ENCODE measurements at regions not wholly inside any gene's neighbourhood (a gene's known extent, or its start where the extent isn't known, plus 50 kb on each side); places are given as distances from the start of the nearest gene placed in this dataset.

GRCh38 chr11:44506375-44507016 is 59.0 kb upstream of the CD82 start:
- intact Hi-C loops (cut with micrococcal nuclease; ENCODE audit: unreplicated experiment) = no loop called here
- CTCF ChIA-PET = no interaction called here
- no peaks in the 10 kb centered on the region for H3K9me3 Mint-ChIP-seq (ENCODE audit: low read depth, unreplicated experiment)
- TF ChIP-seq CTCF (IDR thresholded peaks at IDR 0.05; ENCODE audit: unreplicated experiment) = no peak
- BruUV-seq (replicated peaks) = no TSS peak
- H3K27ac Mint-ChIP-seq (ENCODE audit: unreplicated experiment) = no peak overlapping the region
- H3K4me1 Mint-ChIP-seq (ENCODE audit: low read depth, unreplicated experiment) = no peaks in the 10 kb centered on the region
- H3K36me3 Mint-ChIP-seq (ENCODE audit: insufficient read depth, unreplicated experiment) = no peaks in the 10 kb centered on the region
- peaks cover 10% of the 10 kb centered on the region for H3K27me3 Mint-ChIP-seq (ENCODE audit: unreplicated experiment)
- DNase-seq = no peak
- H3K4me3 Mint-ChIP-seq (ENCODE audit: low read depth, unreplicated experiment) = no peak overlapping the region

DNA sequence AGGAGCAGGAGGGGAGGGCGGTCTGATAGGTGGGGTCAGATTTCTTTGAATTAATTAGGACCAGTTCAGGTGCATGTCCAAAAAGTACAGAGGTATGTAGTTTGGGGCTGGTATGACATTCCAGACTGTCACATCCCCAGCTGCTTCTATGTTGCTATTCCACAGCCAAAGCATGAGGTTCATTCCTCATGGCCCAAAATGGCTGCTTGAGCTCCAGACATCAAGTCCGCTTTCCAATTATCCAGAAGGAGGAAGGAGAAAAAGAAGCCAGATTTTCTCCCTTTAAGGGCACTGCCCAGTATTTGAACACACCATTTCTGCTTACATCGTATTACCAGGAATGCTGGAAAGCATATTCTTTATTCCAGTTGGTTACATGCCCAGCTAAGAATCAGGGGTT is 58.0 kb upstream of the CD82 start:
- CTCF ChIA-PET = no interaction called here
- Mint-ChIP-seq H3K27me3 (ENCODE audit: unreplicated experiment) (peaks cover 20% of the 10 kb centered on the region), H3K9me3 (ENCODE audit: low read depth, unreplicated experiment) (no peaks in the 10 kb centered on the region), H3K4me1 (ENCODE audit: low read depth, unreplicated experiment) (no peaks in the 10 kb centered on the region), H3K36me3 (ENCODE audit: insufficient read depth, unreplicated experiment) (no peaks in the 10 kb centered on the region), H3K27ac (ENCODE audit: unreplicated experiment) (no peak overlapping the region), H3K4me3 (ENCODE audit: low read depth, unreplicated experiment) (no peak overlapping the region)
- intact Hi-C loops (cut with micrococcal nuclease; ENCODE audit: unreplicated experiment) = no loop called here
- BruUV-seq (replicated peaks) = no TSS peak
- no peak for DNase-seq
- TF ChIP-seq CTCF (IDR thresholded peaks at IDR 0.05; ENCODE audit: unreplicated experiment) = no peak

DNA sequence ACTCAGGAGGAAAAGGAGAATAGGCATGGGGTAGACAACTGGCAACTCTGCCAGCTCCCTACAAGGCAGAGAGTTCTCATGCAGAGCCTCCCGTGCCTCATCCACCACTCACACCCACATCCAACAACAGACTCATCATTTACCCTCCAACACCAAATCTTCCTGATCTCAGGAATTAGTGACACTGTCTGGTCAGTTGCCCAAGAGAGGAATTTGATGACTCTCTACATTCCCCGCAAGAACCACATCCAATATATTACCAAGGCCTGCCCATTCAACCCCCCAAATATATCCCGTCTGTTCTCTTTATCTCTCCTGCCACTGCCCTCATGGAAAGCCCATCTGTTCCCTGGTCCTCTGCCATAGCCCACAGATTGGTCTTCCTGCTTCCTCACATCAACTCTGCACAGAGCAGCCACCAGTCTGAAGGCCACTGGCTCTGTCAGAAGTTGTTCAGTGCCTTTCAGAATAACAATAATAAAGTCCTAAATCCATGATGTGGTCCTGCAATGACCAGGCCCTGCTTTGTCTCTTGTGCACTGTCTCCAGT is 57.5 kb upstream of the CD82 start:
- H3K9me3 Mint-ChIP-seq (ENCODE audit: low read depth, unreplicated experiment) = no peaks in the 10 kb centered on the region
- no peak for TF ChIP-seq CTCF (IDR thresholded peaks at IDR 0.05; ENCODE audit: unreplicated experiment)
- no peak overlapping the region for H3K4me3 Mint-ChIP-seq (ENCODE audit: low read depth, unreplicated experiment)
- no peaks in the 10 kb centered on the region for H3K36me3 Mint-ChIP-seq (ENCODE audit: insufficient read depth, unreplicated experiment)
- CTCF ChIA-PET = no interaction called here
- peaks cover 24% of the 10 kb centered on the region for H3K27me3 Mint-ChIP-seq (ENCODE audit: unreplicated experiment)
- DNase-seq = no peak
- no peak overlapping the region for H3K27ac Mint-ChIP-seq (ENCODE audit: unreplicated experiment)
- intact Hi-C loops (cut with micrococcal nuclease; ENCODE audit: unreplicated experiment) = no loop called here
- no TSS peak for BruUV-seq (replicated peaks)
- H3K4me1 Mint-ChIP-seq (ENCODE audit: low read depth, unreplicated experiment) = no peaks in the 10 kb centered on the region

DNA sequence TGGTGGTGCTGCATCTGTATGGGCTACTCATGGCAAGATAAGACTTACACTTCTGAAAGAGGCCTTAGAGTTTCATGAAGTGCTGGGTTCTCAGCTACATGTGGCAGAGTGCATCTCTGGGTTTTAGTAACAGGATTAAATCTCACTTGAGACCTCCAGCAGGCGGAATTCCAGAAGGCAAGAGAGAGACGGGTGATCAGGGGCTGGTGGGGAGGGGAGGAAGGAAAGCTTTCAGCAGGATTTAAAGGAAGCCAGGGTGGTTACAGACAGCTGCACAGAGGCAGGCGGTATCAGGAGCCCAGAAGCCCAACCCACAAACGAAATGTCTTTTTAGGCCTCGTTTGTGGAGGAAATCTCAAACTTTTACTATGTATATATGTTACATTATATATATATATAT is 56.2 kb upstream of the CD82 start:
- H3K27me3 Mint-ChIP-seq (ENCODE audit: unreplicated experiment) = peaks cover 38% of the 10 kb centered on the region
- no peaks in the 10 kb centered on the region for H3K9me3 Mint-ChIP-seq (ENCODE audit: low read depth, unreplicated experiment)
- CTCF ChIA-PET = no interaction called here

More for the DNA sequence above, 56.2 kb upstream of the CD82 start:
- no TSS peak for BruUV-seq (replicated peaks)
- no peak for DNase-seq
- Mint-ChIP-seq H3K36me3 (ENCODE audit: insufficient read depth, unreplicated experiment) (no peaks in the 10 kb centered on the region), H3K27ac (ENCODE audit: unreplicated experiment) (no peak overlapping the region), H3K4me3 (ENCODE audit: low read depth, unreplicated experiment) (no peak overlapping the region), H3K4me1 (ENCODE audit: low read depth, unreplicated experiment) (no peaks in the 10 kb centered on the region)
- no peak for TF ChIP-seq CTCF (IDR thresholded peaks at IDR 0.05; ENCODE audit: unreplicated experiment)
- intact Hi-C loops (cut with micrococcal nuclease; ENCODE audit: unreplicated experiment) = no loop called here
